HS-27A (cell line): ENCODE measurements at regions not wholly inside any gene's neighbourhood (a gene's known extent, or its start where the extent isn't known, plus 50 kb on each side); places are given as distances from the start of the nearest gene placed in this dataset.

Source experiments
- DNase-seq: peaks from one replicate; pipeline ENCODE4 v3.0.0-alpha.2; 2012; ENCODE audit warnings: low read depth, missing footprints

DNA sequence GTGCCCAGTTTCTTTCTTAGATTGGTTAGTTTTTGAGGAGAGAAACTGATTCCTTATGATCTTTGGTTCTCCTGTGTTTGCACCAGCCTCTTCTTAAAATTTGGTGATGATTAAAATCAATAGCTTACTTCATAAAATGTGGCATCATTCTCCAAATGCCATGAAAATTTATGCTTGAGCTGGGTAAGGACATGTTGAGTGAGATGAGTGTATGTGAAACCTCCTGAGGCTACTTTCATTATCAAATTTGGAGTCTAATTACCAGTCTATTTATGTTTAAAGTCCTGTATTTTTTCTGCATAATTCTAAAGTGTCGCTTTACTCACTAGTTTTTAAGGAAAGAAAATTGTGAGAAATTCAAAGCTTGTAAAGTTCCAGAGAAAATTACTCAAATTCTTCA lies 102.1 kb downstream of the DIPK2A start:
- no peak for DNase-seq

GRCh38 chr3:144079634-144080033 lies 108.0 kb downstream of the DIPK2A start:
- DNase-seq, result no peak

DNA sequence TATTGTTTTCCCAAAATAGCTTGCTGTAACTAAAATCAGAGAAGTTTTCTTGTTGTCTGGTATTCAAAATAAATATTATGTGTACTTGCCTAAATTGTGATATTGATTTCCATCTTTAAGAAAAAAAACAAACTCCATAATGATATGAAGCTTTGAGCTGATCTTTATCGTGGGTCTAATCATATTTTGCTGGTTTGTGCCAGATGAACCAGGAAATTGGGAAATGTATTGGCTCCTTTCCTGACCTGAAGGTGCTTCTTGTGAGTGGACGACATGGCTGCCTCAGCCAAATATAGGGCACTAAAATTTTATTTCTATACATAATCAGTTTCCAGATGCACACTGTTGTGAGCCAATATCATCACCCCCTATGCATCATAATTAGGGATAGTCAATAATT lies 113.3 kb downstream of the DIPK2A start:
- no peak for DNase-seq

DNA sequence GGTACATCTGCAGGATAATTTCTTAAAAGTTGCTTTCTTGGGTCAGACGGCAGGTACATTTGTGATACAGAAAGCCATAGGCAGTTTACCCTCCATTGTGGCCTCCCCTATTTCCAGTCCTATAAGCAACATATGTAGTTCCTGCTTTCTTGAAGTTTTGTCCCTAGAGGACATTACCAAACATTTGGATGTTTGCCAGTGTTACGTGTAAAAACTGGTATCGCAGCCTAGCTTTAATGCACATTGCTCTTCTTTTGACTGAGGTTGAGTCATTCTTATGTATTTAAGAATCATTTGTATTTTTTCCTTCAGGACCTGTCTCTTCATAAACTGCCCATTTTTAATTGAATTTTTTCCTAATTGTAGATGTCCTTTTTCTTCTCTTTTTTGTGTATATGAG lies 114.3 kb downstream of the DIPK2A start:
- DNase-seq, result no peak

DNA sequence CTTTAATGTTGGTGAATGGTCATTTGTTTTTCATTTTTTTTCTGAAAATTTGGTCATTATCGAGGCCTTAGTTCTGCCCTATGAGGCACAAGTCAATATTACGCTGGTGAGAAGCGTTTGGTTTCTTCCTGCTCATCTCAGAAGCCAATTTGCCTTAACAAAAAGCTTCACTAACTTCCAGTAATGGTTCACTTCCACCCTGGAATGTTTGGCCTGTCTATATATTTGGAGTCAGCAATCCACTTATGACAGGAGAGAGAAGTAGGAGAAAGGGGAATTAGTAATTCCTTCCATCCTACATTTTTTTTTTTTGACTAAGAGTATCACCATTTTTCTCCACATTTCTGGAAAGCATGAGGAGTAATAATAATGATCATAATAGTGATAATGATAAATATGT lies 124.4 kb downstream of the DIPK2A start:
- no peak for DNase-seq

- DNase-seq, result no peak
Observed at GRCh38 chr3:144097163-144097562, 125.5 kb downstream of the DIPK2A start.

DNA sequence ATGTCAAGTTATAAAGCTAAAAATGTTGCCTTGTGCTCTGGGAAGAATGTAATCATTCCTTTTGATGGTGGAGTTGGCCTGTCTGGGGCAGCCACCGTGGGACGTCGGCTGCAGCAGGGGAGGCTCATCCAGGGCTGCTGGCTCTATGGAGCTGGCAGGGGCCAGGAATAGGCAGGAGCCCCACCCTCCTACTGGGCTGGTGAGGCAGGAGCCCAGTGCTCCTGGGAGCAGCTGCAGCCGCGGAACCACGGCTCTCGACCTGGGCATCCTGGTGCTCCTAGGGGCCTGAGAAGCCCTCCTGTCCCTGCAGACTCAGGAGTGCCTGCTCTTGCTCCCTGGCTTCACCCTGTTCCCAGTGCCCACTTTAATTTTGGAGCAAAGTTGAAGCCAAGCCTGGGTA lies 127.1 kb downstream of the DIPK2A start:
- no peak for DNase-seq

- no peak for DNase-seq
Observed at GRCh38 chr3:144102421-144102820, 130.8 kb downstream of the DIPK2A start.

DNA sequence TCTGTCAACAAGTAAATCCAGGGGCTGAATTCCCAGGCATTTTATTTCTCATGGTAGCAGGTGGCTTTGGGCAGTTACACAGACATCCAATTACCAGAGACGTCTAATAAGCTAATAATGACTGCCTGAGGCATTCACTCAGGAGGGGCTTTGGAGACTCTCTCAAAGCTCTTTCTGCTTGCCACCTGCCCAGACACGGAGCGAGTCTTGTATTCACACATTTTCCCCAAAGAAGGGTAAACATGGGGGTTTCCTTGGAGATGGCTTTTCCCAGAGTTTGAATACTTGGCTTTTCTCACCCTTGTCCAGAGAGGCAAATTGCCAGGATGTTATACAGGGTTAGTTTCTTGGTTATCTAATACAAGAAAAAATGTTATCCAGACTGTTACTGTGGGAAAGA lies 132.6 kb downstream of the DIPK2A start:
- no peak for DNase-seq

DNA sequence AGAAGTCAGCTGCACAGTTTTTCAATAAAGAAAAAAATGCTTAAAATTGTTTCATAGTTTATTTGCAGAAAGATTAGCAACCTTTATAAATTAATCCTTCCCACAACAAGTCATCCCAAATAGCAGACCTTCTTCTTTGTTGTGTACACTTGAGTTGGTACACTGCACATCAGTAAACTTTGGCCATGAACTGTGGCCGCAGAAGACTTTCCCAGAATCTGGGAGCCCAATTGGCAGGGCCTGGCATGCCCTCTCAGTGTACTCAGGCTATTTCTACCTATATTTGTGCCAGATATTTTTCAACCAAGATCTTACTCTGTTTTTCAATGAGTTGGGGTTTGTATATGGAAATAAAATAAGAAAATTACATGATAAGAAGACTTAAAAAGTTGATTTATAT lies 133.1 kb downstream of the DIPK2A start:
- no peak for DNase-seq

DNA sequence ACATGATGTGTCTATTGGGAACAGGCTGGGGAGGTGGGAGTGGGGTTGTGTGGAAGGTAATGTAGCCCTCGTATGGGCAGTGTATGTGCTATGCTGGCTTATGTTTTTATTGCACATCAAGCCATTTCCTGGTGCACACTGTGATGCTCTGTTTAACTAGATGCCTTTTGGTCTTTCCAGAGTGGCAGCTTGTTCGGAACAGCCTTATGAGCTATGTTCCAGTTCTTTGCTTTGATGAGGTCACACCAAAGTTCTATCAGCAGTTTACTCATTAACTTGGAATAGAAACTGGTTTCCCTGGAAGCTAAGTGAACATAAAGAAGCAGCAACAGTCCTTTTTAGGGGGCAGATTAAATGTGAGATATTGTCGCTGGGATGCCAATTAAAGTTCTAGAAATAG lies 133.9 kb downstream of the DIPK2A start:
- DNase-seq, result no peak

GRCh38 chr3:144106970-144107369 lies 135.3 kb downstream of the DIPK2A start:
- no peak for DNase-seq

- DNase-seq, result no peak
Observed at GRCh38 chr3:144107923-144108322, 136.3 kb downstream of the DIPK2A start.

GRCh38 chr3:144109944-144110343 lies 138.3 kb downstream of the DIPK2A start:
- DNase-seq, result no peak

- no peak for DNase-seq
Observed at GRCh38 chr3:144112036-144112435, 140.4 kb downstream of the DIPK2A start.

GRCh38 chr3:144112437-144112836 lies 140.8 kb downstream of the DIPK2A start:
- no peak for DNase-seq

GRCh38 chr3:144114767-144115166 lies 143.1 kb downstream of the DIPK2A start:
- no peak for DNase-seq

- no peak for DNase-seq
Observed at GRCh38 chr3:144119633-144120032, 148.0 kb downstream of the DIPK2A start.

GRCh38 chr3:144121661-144122060 lies 150.0 kb downstream of the DIPK2A start:
- no peak for DNase-seq

DNA sequence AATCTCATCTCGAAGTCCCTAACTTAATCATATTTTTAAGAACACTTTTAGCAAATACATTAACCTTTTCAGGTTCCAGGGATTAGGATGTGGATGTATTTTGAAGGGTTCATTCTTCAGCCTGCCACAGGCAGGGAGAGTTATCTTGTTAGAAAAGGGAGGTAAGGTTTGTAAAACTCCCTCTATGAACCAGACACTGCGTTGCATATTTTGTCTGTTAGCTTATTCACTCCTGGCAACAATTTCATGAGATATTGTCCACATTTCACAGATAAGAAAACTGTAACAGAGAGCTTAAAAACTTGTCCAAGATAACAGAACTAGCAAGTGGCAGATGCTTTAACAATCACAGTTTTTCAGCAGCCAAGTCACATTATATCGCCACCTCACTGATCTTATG lies 155.4 kb downstream of the DIPK2A start:
- no peak for DNase-seq

- DNase-seq, result no peak
Observed at GRCh38 chr3:144127700-144128099, 156.1 kb downstream of the DIPK2A start.

DNA sequence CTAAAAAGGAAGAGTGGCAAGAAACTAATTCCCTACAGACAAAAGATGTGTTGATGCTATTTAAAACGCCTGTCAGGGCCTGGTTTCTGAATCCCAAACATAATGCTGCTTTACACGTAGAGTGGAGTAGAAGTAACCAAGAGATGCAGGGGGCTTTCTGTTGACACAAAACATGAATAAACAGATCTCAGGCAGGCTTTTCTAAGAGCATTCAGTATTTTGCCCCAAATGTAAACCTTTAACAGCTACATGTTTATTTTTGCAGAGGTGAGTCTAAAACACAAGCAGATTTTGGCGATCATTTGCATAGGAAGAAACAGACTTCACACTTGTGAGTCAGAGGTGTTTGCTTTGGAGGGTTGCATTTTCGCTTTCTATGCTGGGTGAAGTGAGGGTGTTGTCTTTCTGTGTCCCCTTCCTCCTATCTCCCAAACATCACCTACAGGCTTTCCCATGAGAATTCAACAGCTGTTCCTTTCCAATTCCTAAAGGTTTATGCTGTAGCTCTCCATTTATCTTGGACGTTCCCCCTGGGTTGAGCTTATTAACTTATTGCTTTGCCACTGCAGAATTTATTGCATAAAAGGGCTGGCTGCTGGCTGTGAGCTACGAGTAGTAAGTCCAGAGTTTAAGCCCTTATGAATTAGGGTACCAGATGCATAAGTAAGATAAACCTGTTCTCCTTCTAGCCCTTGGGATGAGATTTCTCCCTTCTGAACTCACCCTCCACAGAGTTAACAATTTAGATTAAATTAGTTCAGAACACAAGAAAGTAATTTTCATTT lies 156.7 kb downstream of the DIPK2A start:
- DNase-seq, result no peak

DNA sequence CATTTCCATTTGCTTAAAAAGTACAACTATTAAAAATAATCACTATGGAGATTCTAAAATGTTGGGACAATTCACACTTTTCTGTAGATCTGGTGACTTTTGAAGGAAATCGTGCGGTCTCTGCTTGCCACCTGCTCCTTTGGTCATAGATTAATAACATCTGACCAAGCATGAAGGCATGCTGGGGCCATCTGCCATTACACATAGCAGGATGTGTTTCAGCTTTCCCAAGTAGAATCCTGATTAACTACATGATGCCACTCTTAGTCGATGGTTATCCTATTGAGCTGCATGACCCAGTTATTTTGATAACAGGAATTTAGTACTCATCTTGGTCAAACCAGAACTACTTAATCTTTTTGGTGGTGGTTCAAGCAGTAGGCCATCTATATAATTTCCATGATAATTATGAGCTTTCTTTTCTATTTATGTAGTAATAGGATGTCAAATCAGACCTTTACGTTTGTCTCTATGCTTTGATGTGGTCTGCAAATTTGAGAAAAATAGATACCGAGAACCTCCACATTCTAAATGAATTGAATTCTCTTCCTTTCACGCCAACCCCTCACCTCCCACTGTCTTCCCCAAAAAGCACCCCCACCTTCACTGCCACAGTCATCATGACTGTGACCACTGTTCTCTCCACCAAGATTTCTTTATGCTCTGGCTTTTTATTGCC lies 158.1 kb downstream of the DIPK2A start:
- no peak for DNase-seq

GRCh38 chr3:144141074-144141473 lies 169.5 kb downstream of the DIPK2A start:
- no peak for DNase-seq
